Brain pericyte (primary cell): ENCODE measurements at regions not wholly inside any gene's neighbourhood (a gene's known extent, or its start where the extent isn't known, plus 50 kb on each side); places are given as distances from the start of the nearest gene placed in this dataset.
"Not testable (repeated sequence)": the region's sequence is repeated elsewhere in the genome, so short reads cannot be mapped to it uniquely, and the experiment has no call there.

Experiments
- DNase-seq: peaks from one replicate; pipeline ENCODE4 v3.0.0-alpha.2; 2012; ENCODE audit warnings: low read depth, low spot score

DNA sequence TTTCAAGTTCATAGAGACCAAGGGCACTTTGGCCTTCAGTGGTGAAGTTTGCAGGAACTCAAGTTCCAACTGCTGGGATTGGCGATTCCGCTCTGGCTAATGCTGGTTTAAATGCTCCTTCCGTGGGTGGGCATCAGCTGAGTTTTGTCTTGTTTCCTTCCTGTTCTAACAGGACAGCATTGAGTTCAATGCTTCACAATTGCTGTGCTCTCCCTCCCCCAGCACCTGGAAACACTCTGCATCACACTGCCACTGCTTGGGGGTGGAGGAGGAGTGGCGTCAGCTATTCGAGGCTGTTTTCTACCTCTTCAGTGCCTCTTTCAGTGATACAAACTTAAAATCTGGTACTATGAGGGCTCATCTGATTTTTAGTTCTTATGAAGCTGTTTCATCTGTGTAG lies 634.9 kb downstream of the FSCB start:
- no peak for DNase-seq

DNA sequence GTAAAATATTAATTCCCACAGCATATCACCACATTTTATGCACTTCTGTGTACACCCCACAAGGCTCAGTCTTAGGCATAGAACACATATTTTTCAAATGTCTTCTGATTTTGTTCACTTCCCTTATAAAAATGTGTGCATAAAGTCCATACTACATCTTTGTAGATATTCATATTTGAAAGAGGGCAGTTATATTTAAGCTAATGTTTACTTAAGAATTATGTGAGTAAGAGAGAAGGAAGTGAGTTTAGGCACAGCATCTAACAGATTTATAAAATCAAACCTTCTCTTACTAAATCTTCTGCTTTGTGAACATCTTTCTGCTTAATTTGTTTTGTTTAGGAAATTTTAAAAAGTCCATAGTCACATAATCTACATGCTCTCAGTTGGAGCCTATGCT lies 648.1 kb downstream of the FSCB start:
- no peak for DNase-seq

DNA sequence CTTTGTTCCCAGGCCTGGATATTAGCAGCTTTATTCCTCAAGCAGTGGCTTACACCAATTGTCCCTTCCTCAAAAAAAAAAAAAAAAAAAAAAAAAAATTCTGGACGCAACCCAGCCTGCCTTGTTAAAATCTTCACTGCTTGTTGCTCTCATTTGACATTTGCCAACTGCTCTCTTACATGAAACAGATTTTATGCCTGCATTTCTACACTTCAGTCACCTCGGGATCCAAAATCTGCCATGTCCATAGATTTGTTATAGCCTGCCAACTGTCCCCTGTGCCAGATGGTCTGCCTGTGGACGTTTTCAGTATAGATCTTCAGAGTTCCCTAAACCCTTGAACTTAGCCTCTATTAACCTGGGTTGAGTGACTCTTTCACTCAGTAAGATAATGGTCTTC lies 651.5 kb downstream of the FSCB start:
- no peak for DNase-seq

DNA sequence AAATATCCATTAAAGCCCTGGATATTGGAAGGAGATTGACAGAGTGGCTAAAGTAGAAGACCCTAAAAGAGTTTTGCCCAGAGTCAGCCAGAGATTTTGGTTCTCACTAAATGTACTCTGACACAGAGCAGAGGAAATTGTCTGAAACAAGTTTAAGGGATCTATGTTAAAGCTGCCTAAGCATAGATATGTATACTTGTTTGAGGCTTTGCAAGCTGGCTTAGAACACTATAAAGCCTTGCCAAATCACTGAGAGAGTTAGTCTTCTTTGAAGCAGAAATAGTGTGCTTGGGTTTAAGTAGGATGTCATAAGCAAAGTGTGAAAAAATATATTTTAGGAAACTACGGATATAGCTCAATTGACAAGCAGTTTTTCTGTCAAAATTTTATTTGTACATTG lies 653.5 kb downstream of the FSCB start:
- DNase-seq, result no peak

- DNase-seq, result no peak
These were observed 703.9 kb downstream of the FSCB start for GRCh38 chr14:43803076-43803689.

DNA sequence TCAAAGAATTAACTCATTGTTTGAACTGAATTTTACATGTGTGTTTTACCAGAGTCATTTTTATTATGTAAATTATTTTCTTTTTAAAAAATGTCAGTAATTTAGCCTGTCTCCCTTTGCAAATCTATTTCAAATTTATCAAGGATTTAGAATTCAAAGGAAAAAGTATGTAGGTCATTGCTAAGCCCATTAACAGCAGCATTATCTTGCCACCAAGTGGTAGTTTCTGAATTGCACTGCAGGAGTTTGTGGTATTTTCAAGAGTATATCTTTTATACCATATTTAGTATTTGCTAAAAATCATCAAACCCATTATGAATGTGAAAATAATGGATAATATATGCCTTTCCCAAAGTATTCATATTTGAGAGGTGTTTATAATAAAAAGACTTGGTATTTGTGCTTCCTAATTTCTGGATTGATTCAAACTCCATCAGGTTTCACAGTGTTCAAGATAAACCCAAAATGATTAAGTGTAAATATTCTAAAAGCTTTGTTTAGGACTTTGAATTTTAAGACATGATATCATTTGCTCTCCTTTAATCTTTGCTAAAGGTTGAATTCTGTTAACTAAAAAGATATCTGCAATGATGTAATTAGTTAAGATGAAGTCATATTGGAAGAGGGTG lies 711.4 kb downstream of the FSCB start:
- no peak for DNase-seq

- DNase-seq, result no peak
These were observed 713.5 kb downstream of the FSCB start for GRCh38 chr14:43793579-43793978.

- no peak for DNase-seq
These were observed 714.1 kb downstream of the FSCB start for GRCh38 chr14:43792980-43793379.

DNA sequence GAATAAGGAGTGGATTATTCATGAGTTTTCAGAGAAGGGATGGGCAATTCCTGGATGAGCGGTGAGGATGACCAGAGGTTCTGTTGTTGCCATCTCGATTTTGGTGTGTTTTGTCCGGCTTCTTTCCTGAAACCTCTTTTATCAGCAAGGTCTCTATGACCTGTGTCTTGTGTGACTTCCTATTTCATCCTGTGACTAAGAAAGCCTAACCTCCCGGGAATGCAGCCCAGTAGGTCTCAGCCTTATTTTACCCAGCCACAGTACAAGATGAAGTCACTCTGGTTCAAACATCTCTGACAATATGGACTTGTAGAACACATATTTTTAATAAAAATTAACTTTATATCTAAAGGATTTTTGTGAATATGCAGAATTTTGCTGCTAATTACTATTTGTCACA lies 716.4 kb downstream of the FSCB start:
- DNase-seq, result no peak

- DNase-seq, result no peak
These were observed 717.6 kb downstream of the FSCB start for GRCh38 chr14:43789458-43789857.

DNA sequence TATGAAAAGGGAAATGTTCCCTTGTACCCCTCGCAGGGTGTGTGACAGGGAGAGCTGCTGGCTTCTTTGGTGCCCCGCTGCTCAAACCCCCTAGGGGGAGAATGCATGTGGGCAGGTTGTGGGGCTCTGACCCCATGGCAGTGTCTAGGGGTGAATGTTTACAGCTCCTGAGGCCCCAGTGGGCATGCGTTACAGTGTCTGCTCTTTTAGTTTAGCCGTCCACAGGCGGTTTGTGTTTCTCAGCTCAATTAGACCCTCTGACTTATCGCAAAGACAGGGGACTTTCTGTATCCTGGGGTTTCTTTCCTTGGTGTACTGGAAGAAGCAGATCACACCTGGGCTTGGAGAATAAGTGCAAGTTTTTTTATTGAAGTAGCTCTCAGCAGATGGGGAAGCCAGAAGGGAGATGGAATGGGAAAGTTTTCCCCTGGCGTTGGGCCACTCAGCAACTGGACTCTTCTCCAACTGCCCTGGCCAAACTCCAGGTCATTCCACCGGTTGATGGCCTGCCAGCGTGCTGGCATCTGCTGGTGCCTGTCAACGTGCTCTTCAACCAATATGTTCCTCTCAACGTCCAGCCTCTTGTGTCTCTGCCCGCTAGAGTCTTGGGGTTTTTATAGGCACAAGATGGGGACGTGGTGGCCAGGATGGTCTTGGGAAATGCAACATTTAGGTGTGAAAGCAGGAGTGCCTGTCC lies 720.9 kb downstream of the FSCB start:
- no peak for DNase-seq

GRCh38 chr14:43784432-43784831 lies 722.7 kb downstream of the FSCB start:
- not testable (repeated sequence) for DNase-seq

GRCh38 chr14:43778937-43779639 lies 728.0 kb downstream of the FSCB start:
- DNase-seq, result no peak

DNA sequence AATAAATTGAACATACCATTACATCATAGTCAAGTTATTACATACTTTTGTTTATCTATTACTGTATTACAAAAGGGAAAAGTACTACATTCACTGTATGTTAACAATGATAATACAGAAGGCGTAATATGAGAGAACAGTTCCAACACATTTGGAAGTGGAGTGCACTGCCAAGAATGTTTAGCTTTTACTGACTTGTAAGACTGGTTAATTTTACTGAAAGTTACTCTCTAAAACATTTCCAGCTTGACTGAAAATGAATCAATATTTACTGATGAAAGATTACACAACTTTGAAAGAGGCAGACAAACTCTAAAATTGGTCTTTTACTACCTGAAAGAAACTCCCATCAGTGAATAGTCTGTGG lies 728.5 kb downstream of the FSCB start:
- no peak for DNase-seq

DNA sequence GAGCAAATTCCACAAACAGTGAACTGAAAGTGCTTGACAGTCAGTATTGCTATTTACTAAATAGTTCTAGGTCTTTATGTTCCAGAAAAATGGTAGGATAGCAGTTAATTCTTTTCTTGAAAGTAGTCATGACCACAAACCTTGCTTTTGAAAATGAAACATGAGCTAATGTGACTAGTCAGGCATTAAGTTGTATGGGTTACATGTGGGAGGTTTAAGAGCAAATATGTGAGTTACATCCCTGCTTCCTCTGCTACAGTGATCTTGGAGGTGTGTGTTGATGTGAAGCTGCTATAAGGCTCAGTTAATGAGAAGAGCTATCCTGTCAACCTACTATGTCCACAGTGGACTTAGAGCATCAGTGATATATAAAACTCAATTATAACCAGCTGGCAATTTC lies 741.6 kb downstream of the FSCB start:
- no peak for DNase-seq

DNA sequence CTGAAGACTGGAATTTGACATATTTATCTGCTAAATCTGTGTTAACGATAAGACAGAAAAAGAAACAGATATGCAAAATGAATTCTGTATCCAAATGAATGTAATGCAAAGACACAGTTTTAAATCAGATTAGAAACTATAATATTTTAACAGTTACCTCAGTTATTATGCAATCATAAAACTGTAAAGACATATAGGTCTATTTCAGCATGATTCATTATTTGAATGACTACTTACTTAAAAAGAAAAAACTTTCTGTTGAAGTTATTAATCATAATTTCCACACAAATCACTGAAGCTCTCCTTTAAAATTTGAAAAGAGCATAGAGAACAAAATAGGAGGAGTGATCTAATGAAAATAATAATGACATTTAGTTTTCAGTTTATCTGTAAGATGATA lies 742.6 kb downstream of the FSCB start:
- no peak for DNase-seq

GRCh38 chr14:43755707-43756106 lies 751.4 kb downstream of the FSCB start:
- DNase-seq, result no peak

- DNase-seq, result no peak
These were observed 752.2 kb downstream of the FSCB start for GRCh38 chr14:43754838-43755237.

- DNase-seq, result no peak
These were observed 761.3 kb downstream of the FSCB start for GRCh38 chr14:43745746-43746145.

- no peak for DNase-seq
These were observed 771.2 kb downstream of the FSCB start for GRCh38 chr14:43735932-43736331.

DNA sequence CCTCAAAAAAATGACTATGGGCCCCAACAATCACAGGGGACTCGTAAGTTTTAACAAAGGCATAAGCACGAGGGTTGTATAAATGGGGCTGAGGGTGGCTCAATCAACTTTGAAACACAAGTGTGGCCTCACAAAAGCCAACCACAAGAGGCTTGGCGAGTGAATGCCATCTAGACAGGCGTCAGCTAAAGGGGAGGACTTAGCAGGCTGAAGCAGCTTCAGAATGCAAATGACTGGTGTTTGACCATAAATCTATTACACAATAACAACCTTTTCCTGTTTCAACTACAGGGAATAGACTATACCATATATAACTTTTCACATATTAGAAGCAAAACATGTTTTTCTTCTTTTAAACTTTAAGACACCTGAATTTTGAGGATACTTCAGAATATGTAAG lies 777.9 kb downstream of the FSCB start:
- DNase-seq, result no peak

- no peak for DNase-seq
These were observed 800.2 kb downstream of the FSCB start for GRCh38 chr14:43706900-43707299.
